Activated CD4-positive, alpha-beta memory T cell treated with anti-CD3 and anti-CD28 coated beads for 36 hours (primary cell): ENCODE measurements at regions not wholly inside any gene's neighbourhood (a gene's known extent, or its start where the extent isn't known, plus 50 kb on each side); places are given as distances from the start of the nearest gene placed in this dataset.

Source experiments
- CTCF ChIA-PET: fragments of 350-600 bp; sonication (Branson Sonifier 250); formaldehyde crosslinking; loops from one replicate; lab custom pipeline; 2021; ENCODE audit warnings: antibody characterized with exemption, inconsistent platforms; lab: Charles Lee
- POLR2A ChIA-PET: fragments of 350-600 bp; sonication (Branson Sonifier 250); formaldehyde crosslinking; loops from one replicate; lab custom pipeline; 2021; ENCODE audit warnings: antibody characterized with exemption; lab: Charles Lee
- DNase-seq: peaks from one replicate; pipeline ENCODE4 v3.0.0-alpha.2; 2020
- H3K27ac Mint-ChIP-seq: one replicate; pipeline ENCODE4 v1.8.0; 2021; ENCODE audit warnings: mixed read lengths
- H3K27me3 Mint-ChIP-seq: one replicate; pipeline ENCODE4 v1.8.0; 2021; ENCODE audit warnings: mixed read lengths
- H3K36me3 Mint-ChIP-seq: one replicate; pipeline ENCODE4 v1.8.0; 2021; ENCODE audit warnings: mixed read lengths
- H3K4me1 Mint-ChIP-seq: one replicate; pipeline ENCODE4 v1.8.0; 2021; ENCODE audit warnings: low read depth, mixed read lengths
- H3K4me3 Mint-ChIP-seq: one replicate; pipeline ENCODE4 v1.8.0; 2021; ENCODE audit warnings: mild to moderate bottlenecking, mixed read lengths
- H3K9me3 Mint-ChIP-seq: one replicate; pipeline ENCODE4 v1.8.0; 2021; ENCODE audit warnings: mixed read lengths
- intact Hi-C: fragments of 100-400 bp; cut with micrococcal nuclease; formaldehyde crosslinking; loops from one replicate; pipeline ENCODE4 v1.15.1; 2023

DNA sequence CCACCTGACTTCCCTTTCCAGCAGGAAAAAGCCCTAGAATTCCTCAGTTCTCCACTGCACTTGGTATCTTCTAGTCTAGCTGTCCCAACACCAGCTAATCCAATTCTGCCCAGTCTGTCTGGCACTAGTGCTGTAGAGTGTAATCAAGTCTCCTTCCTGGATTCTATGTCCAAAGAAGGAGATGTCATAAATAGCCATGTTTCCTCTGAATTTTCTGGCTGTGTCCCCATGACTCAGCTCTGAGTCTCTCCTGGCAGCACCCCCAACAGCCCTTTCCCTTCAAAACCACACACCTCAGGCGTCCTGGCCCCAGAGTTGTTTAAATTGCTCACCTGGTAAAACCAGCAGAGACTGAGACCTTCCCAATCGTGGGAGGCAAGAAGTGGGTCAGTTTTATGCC is 197.2 kb downstream of the GRXCR1 start:
- no peak for DNase-seq
- H3K9me3 Mint-ChIP-seq = no peaks in the 10 kb centered on the region
- no peaks in the 10 kb centered on the region for H3K27me3 Mint-ChIP-seq
- H3K36me3 Mint-ChIP-seq = no peaks in the 10 kb centered on the region
- no peak overlapping the region for H3K27ac Mint-ChIP-seq
- H3K4me1 Mint-ChIP-seq = no peaks in the 10 kb centered on the region
- ChIA-PET POLR2A (no interaction called here), CTCF (no interaction called here)
- intact Hi-C loops = no loop called here
- no peak overlapping the region for H3K4me3 Mint-ChIP-seq

DNA sequence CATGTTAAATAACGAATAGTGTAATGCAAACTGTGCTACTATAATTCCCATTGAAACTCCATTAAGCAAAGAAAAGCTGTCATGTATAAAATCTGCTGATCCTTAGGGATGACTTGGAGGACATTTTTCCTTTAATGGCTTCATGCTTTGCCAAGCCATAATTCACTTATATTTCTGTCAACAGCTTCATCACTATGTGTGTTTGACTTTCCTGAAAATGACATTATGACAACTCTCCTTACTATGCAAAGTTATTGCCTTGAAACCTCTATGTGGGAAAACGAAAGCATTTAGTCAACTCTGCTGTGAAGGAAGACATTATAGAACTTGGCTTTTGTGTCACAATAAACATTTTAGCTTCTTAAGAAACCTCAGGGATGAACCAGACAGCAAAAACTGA is 210.5 kb downstream of the GRXCR1 start:
- Mint-ChIP-seq H3K36me3 (no peaks in the 10 kb centered on the region), H3K27ac (no peak overlapping the region), H3K27me3 (no peaks in the 10 kb centered on the region), H3K9me3 (peaks cover 3% of the 10 kb centered on the region), H3K4me3 (no peak overlapping the region), H3K4me1 (no peaks in the 10 kb centered on the region)
- CTCF ChIA-PET = no interaction called here
- POLR2A ChIA-PET = no interaction called here
- intact Hi-C loops = no loop called here
- no peak for DNase-seq

DNA sequence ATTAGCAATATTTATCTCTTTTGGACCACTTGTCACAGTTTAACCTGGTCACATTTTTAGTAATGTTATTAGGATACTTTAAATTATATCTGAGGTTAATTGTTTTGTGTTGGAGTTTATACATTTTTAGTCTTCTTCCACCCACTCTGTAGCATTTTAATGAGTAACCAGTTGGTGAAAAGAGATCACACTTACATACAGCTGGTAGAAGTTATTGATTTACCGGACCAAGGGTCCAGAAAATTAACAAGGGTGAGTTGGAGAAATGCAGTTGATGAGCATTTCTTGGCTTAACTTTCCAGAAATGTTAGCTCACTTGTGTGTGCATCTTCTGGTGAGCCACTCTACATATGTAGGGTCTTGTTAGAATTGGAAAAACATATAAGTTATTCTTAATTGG is 219.6 kb downstream of the GRXCR1 start:
- intact Hi-C loops = no loop called here

DNA sequence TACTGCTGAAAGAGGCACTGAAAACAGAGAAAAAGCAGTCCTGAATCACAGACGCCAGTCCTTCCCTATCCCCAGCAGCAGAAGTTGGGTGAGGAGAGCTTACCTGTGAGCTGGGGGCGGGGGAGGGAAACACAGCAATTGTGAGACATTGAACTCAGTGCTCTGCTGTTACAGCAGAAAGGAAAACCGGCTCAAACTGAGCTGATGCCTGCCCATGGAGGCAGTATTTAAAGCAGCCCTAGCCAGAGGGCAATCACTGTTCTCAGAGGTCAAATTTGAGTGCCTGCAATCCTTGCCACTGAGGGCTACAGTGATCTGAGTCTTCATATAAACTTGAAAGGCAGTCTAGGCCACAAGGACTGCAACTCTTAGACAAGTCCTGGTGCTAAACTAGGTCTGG is 220.7 kb downstream of the GRXCR1 start:
- Mint-ChIP-seq H3K9me3 (no peaks in the 10 kb centered on the region), H3K27ac (no peak overlapping the region), H3K4me3 (no peak overlapping the region), H3K27me3 (no peaks in the 10 kb centered on the region), H3K4me1 (no peaks in the 10 kb centered on the region), H3K36me3 (no peaks in the 10 kb centered on the region)
- intact Hi-C loops = no loop called here
- no peak for DNase-seq
- POLR2A ChIA-PET = no interaction called here
- CTCF ChIA-PET = no interaction called here

More for the DNA sequence above, 219.6 kb downstream of the GRXCR1 start:
- H3K4me3 Mint-ChIP-seq = no peak overlapping the region
- ChIA-PET POLR2A (no interaction called here), CTCF (no interaction called here)
- H3K4me1 Mint-ChIP-seq = no peaks in the 10 kb centered on the region
- no peak overlapping the region for H3K27ac Mint-ChIP-seq
- no peak for DNase-seq
- no peaks in the 10 kb centered on the region for H3K27me3 Mint-ChIP-seq
- no peaks in the 10 kb centered on the region for H3K9me3 Mint-ChIP-seq
- no peaks in the 10 kb centered on the region for H3K36me3 Mint-ChIP-seq

DNA sequence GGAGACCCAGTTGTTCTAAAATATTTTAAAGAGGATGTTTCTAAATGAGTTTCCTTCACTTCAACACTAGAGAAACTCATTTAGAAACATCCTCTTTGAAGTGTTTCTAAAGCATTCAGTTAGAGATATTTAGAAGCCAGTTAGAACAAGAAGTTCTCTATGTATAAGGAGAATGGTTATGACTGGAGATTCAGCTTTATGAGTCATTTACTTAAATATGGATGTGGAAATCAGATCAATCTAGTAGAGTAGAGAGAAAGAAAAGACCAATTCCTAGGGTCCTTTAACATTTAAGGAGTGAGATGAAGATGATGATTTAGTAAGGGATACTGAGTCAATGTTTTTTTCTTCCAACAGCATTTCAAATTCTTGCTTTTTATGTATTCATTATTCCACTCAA is 234.1 kb downstream of the GRXCR1 start:
- H3K27me3 Mint-ChIP-seq = no peaks in the 10 kb centered on the region
- intact Hi-C loops = no loop called here

DNA sequence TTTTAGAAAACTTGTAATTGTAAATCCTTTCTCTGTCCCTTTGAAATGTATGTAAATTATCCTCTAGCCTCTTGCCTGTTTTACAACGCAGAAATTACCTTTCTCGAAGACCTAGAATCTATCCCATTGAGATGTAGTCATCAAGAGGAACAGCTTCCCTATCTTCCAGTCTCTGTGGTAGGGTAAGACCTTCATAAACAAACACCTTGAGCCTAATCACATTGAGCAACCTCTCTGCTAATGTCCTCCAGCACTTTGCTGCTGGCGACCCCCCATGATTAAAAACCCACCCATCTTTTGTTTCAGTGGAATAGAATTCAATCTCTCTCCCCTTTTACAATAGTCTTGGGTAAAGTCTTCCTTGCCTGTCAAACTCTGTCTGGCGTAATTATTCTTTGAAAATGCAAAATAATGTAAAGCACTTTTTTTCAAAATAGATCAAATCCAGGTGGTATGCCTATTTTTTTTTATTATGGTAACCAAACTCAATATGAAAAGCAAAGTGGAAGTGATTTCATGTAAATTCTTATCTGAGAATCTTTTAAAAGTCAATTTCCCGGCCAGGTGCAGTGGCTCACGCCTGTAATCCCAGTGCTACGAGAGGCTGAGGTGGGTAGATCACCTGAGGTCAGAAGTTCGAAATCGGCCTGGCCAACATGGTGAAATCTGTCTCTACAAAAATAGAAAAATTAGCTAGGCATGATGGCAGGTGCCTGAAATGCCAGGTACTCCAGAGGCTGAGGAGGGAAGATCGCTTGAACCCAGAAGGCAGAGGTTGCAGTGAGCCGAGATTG is 237.9 kb downstream of the GRXCR1 start:
- DNase-seq = no peak
- Mint-ChIP-seq H3K4me1 (no peaks in the 10 kb centered on the region), H3K27ac (no peak overlapping the region), H3K27me3 (no peaks in the 10 kb centered on the region), H3K9me3 (no peaks in the 10 kb centered on the region), H3K4me3 (no peak overlapping the region), H3K36me3 (no peaks in the 10 kb centered on the region)
- ChIA-PET POLR2A (no interaction called here), CTCF (interaction anchor here (1.3 kb wide), 1 partner anchor 78 kb away, joined by 3 read pairs; no protein-coding TSS in a partner anchor)
- intact Hi-C loops = no loop called here

More for the DNA sequence above, 234.1 kb downstream of the GRXCR1 start:
- Mint-ChIP-seq H3K36me3 (no peaks in the 10 kb centered on the region), H3K4me3 (no peak overlapping the region), H3K27ac (no peak overlapping the region), H3K4me1 (no peaks in the 10 kb centered on the region), H3K9me3 (no peaks in the 10 kb centered on the region)
- DNase-seq = no peak
- POLR2A ChIA-PET = no interaction called here
- CTCF ChIA-PET = no interaction called here

DNA sequence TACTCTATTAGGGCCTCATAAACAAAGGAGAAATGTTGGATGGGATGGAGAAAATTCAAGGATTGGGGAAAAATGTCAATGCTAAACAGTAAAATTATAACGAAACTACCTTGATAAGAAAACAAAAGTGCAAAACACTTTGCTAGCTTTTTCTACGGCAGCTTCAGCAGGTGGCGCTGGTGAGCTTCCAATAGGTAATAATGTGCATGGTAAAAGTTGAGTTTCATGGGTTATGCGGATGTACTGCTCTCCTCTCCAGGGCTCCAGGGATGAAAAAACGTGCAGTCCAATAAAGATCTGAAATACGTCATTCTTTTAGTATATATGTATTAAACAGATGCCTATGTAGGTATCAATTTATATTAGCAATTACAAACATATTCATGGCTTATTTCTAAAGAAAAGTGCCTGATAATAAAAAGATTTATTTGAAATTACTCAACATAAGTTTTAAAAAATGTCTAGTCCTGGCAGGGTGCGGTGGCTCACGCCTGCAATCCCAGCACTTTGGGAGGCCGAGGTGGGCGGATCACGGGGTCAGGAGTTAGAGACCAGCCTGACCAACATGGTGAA is 239.6 kb downstream of the GRXCR1 start:
- CTCF ChIA-PET = interaction anchor here (1.0 to 1.7 kb wide), 3 partner anchors 16 to 1497 kb away, joined by 3 to 6 read pairs (median 4); no protein-coding TSS in a partner anchor
- H3K27me3 Mint-ChIP-seq = no peaks in the 10 kb centered on the region
- intact Hi-C loops = no loop called here
- no peaks in the 10 kb centered on the region for H3K9me3 Mint-ChIP-seq
- H3K4me3 Mint-ChIP-seq = no peak overlapping the region
- peak; percentile 54 for DNase-seq
- H3K36me3 Mint-ChIP-seq = no peaks in the 10 kb centered on the region
- POLR2A ChIA-PET = no interaction called here
- H3K4me1 Mint-ChIP-seq = no peaks in the 10 kb centered on the region
- no peak overlapping the region for H3K27ac Mint-ChIP-seq

DNA sequence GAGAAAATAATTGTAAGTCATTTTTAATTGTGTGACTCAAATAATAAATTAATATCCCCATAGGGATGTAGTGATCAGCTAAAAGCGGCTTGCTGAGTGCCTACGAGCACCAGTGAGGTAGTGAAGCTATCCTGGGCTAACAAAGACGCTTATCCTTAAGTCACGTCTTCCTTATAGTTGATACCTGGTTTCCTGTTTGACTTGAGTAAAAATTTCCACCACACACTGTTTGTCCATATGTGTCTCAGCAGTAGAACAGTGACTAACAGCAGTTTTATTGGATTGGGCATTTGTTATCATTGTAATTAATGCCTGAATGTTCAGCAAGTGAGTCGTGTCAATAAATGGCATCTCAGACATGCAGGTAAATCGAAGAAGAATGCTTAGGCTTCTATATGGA is 241.1 kb downstream of the GRXCR1 start:
- ChIA-PET POLR2A (no interaction called here), CTCF (no interaction called here)
- no peaks in the 10 kb centered on the region for H3K4me1 Mint-ChIP-seq
- no peaks in the 10 kb centered on the region for H3K9me3 Mint-ChIP-seq
- H3K36me3 Mint-ChIP-seq = no peaks in the 10 kb centered on the region
- H3K27me3 Mint-ChIP-seq = no peaks in the 10 kb centered on the region
- no peak overlapping the region for H3K4me3 Mint-ChIP-seq
- intact Hi-C loops = no loop called here
- DNase-seq = no peak
- H3K27ac Mint-ChIP-seq = no peak overlapping the region

DNA sequence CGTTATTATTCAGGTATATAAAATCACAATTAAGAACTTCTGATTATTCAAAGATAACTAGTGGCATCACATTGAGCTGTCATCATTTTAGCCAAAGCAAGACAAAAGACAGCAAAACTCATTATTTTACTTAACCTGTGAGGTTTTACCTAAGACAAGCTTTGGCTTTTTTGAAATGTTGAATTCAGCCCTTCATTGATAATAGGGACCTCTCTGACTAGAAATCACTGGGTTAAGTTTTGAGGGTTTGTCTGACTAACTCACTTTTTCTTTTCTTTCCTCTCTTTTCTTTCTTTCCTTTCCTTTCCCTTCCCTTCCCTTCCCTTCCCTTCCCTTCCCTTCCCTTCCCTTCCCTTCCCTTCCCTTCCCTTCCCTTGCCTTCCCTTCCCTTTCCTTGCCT is 244.2 kb downstream of the GRXCR1 start:
- Mint-ChIP-seq H3K36me3 (no peaks in the 10 kb centered on the region), H3K27ac (no peak overlapping the region), H3K4me1 (no peaks in the 10 kb centered on the region), H3K27me3 (no peaks in the 10 kb centered on the region), H3K9me3 (peaks cover 2% of the 10 kb centered on the region), H3K4me3 (no peak overlapping the region)
- ChIA-PET POLR2A (no interaction called here), CTCF (no interaction called here)
- no peak for DNase-seq
- intact Hi-C loops = no loop called here

DNA sequence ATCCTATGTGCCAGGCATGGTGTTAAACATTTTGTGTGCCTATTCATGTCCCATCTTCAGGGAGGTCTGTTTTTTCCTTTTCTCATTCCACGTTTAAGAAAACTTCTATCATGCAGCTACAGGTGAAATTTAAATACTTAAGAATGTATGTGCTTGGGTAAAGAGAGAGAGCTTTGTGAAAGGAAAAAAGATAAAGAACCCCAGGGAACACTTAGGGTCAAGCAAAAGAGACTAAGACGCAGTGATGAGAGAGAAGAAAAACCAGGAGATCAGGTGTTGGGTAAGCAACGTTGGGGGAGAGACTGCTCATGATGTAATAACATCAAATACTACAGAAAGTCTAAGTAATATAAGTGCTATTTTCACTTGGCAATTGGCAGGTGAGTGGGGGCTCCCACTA is 253.7 kb downstream of the GRXCR1 start:
- H3K9me3 Mint-ChIP-seq = no peaks in the 10 kb centered on the region
- intact Hi-C loops = no loop called here
- H3K27me3 Mint-ChIP-seq = no peaks in the 10 kb centered on the region
- CTCF ChIA-PET = no interaction called here
- H3K36me3 Mint-ChIP-seq = no peaks in the 10 kb centered on the region
- H3K4me1 Mint-ChIP-seq = no peaks in the 10 kb centered on the region
- no peak overlapping the region for H3K4me3 Mint-ChIP-seq
- H3K27ac Mint-ChIP-seq = no peak overlapping the region
- no peak for DNase-seq
- POLR2A ChIA-PET = no interaction called here

DNA sequence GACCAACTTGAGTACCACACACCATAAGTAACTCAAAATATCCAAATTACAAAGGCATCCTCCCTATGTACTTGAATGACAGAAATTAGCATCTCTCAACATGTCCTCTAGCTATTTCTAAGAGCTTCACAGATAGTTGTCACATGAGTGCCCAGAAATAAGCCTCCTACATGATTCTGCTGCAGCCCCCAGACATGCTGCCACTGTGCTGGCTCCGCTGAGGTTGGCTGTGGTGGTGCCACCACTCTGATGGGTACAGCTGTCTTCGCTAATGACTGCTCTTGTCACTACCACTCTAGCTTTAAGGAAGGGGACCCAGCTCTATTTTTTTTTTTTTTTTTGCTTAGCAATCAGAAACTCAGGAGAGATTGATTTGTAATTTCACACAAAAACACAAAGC is 256.0 kb downstream of the GRXCR1 start:
- H3K4me3 Mint-ChIP-seq = no peak overlapping the region
- CTCF ChIA-PET = interaction anchor here (2.3 kb wide), 1 partner anchor 16 kb away, joined by 6 read pairs; no protein-coding TSS in a partner anchor
- H3K9me3 Mint-ChIP-seq = peaks cover 3% of the 10 kb centered on the region
- no peaks in the 10 kb centered on the region for H3K27me3 Mint-ChIP-seq
- no peaks in the 10 kb centered on the region for H3K4me1 Mint-ChIP-seq
- intact Hi-C loops = no loop called here
- H3K36me3 Mint-ChIP-seq = no peaks in the 10 kb centered on the region
- no peak for DNase-seq
- POLR2A ChIA-PET = no interaction called here
- H3K27ac Mint-ChIP-seq = no peak overlapping the region

DNA sequence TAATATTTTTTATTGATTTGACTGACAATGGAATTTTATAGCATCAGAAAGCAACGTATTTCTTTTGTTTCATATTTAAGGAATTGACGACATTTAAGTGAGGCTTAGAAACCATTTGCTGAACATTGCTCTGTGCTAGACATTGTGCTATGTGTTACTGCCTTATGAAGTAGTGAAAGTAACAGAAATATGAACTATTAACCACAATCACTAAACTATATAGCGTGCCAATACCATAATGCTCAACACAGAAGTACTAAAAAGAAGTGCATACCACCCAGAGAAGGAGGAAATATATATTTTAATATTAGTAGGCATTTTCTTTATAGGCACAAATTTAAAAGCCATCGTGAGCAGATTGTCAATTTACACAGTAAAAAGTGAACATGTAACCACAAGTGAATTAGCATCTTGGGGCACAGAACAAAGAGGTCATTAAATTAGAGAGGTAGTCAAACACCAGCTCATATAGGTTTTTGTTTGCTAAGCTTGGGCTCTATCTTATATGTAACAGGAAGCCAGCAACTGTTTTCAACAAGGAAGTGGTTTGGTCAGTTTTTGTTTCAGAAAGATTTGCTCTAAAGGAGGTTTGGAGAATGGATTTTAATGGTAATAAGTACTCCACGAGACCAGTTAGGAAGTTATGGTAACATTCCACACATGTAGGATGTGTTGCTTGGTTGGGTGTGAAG is 270.7 kb downstream of the GRXCR1 start:
- no peaks in the 10 kb centered on the region for H3K36me3 Mint-ChIP-seq
- no peaks in the 10 kb centered on the region for H3K4me1 Mint-ChIP-seq
- ChIA-PET POLR2A (no interaction called here), CTCF (no interaction called here)
- no peaks in the 10 kb centered on the region for H3K27me3 Mint-ChIP-seq
- intact Hi-C loops = no loop called here
- peaks cover 4% of the 10 kb centered on the region for H3K9me3 Mint-ChIP-seq
- no peak for DNase-seq
- H3K27ac Mint-ChIP-seq = no peak overlapping the region
- H3K4me3 Mint-ChIP-seq = no peak overlapping the region
